HG02678 (cell line): ENCODE measurements at regions not wholly inside any gene's neighbourhood (a gene's known extent, or its start where the extent isn't known, plus 50 kb on each side); places are given as distances from the start of the nearest gene placed in this dataset.
"Not testable (repeated sequence)": the region's sequence is repeated elsewhere in the genome, so short reads cannot be mapped to it uniquely, and the experiment has no call there.

ENCODE experiments used
- ATAC-seq: cut with Tn5 transposase; IDR thresholded peaks from one replicate; pipeline ENCODE4 v1.9.1; 2021; ENCODE audit warnings: mild to moderate bottlenecking, moderate library complexity; ENCODE audit not compliant: unreplicated experiment

GRCh38 chr4:136001791-136002190 is 1530.5 kb downstream of the PCDH18 start:
- no peak for ATAC-seq

GRCh38 chr4:136000246-136000645 is 1532.0 kb downstream of the PCDH18 start:
- no peak for ATAC-seq

- ATAC-seq: no peak
Measured at GRCh38 chr4:135994360-135994759, 1537.9 kb downstream of the PCDH18 start.

GRCh38 chr4:135976860-135977259 is 1555.4 kb downstream of the PCDH18 start:
- no peak for ATAC-seq

GRCh38 chr4:135966936-135967335 is 1565.4 kb downstream of the PCDH18 start:
- ATAC-seq: no peak

GRCh38 chr4:135963009-135963408 is 1569.3 kb downstream of the PCDH18 start:
- ATAC-seq: no peak

- ATAC-seq: no peak
Measured at GRCh38 chr4:135949931-135950330, 1582.4 kb downstream of the PCDH18 start.

- no peak for ATAC-seq
Measured at GRCh38 chr4:135948797-135949196, 1583.5 kb downstream of the PCDH18 start.

- no peak for ATAC-seq
Measured at GRCh38 chr4:135941671-135942070, 1590.6 kb downstream of the PCDH18 start.

GRCh38 chr4:135934026-135934425 is 1598.3 kb downstream of the PCDH18 start:
- no peak for ATAC-seq

- no peak for ATAC-seq
Measured at GRCh38 chr4:135927651-135928050, 1604.6 kb downstream of the PCDH18 start.

GRCh38 chr4:135921081-135921480 is 1611.2 kb downstream of the PCDH18 start:
- no peak for ATAC-seq

GRCh38 chr4:135917011-135917410 is 1615.3 kb downstream of the PCDH18 start:
- no peak for ATAC-seq

- ATAC-seq: no peak
Measured at GRCh38 chr4:135900956-135901355, 1631.3 kb downstream of the PCDH18 start.

GRCh38 chr4:135864304-135864703 is 1662.7 kb upstream of the PABPC4L start:
- not testable (repeated sequence) for ATAC-seq

GRCh38 chr4:135840781-135841180 is 1639.2 kb upstream of the PABPC4L start:
- no peak for ATAC-seq

GRCh38 chr4:135839712-135840111 is 1638.1 kb upstream of the PABPC4L start:
- ATAC-seq: no peak

GRCh38 chr4:135838889-135839288 is 1637.3 kb upstream of the PABPC4L start:
- no peak for ATAC-seq

- no peak for ATAC-seq
Measured at GRCh38 chr4:135834471-135834870, 1632.9 kb upstream of the PABPC4L start.

GRCh38 chr4:135833529-135833928 is 1631.9 kb upstream of the PABPC4L start:
- ATAC-seq: no peak

- ATAC-seq: no peak
Measured at GRCh38 chr4:135824759-135825296, 1623.2 kb upstream of the PABPC4L start.

- ATAC-seq: no peak
Measured at GRCh38 chr4:135804785-135805184, 1603.2 kb upstream of the PABPC4L start.

- no peak for ATAC-seq
Measured at GRCh38 chr4:135777361-135777760, 1575.8 kb upstream of the PABPC4L start.
